Mucosa of descending colon (tissue), 3 donors: ENCODE measurements at regions not wholly inside any gene's neighbourhood (a gene's known extent, or its start where the extent isn't known, plus 50 kb on each side); places are given as distances from the start of the nearest gene placed in this dataset.

ENCODE experiments used
- ATAC-seq: fragments of 200-7000 bp; cut with Tn5 transposase; one replicate; pipeline ENCODE4 v1.9.1; 2020; ENCODE audit warnings: mild to moderate bottlenecking, moderate library complexity
- DNase-seq, 3 donors: peaks; one replicate each; pipeline ENCODE4 v3.0.0-alpha.2; 2020
- H3K36me3 ChIP-seq: fragments of 200-600 bp; one replicate; pipeline ENCODE4 v1.8.0; 2021; ENCODE audit warnings: low read depth, mild to moderate bottlenecking
- H3K4me1 ChIP-seq: fragments of 200-600 bp; one replicate; pipeline ENCODE4 v1.8.0; 2021; ENCODE audit warnings: low read depth, mild to moderate bottlenecking
- H3K4me3 ChIP-seq: fragments of 200-600 bp; one replicate; pipeline ENCODE4 v1.8.0; 2021; ENCODE audit warnings: mild to moderate bottlenecking
- H3K9me3 ChIP-seq: fragments of 200-600 bp; one replicate; pipeline ENCODE4 v1.8.0; 2021; ENCODE audit warnings: mild to moderate bottlenecking
- intact Hi-C, 2 donors: fragments of 100-400 bp; cut with DNase I in 1 of 2; cut with micrococcal nuclease in 1 of 2; formaldehyde crosslinking; loops; one replicate each; pipeline versions ENCODE4 v1.11.0 to v1.11.1; 2022; cut with DNase I, micrococcal nuclease
- TF ChIP-seq, protein P1 (sequence below): fragments of 200-600 bp; IDR thresholded peaks from one replicate; pipeline ENCODE4 v1.8.0; 2022; ENCODE audit warnings: antibody characterized with exemption, mild to moderate bottlenecking
- donor health status: DM: no; HTN: no; CAD: no; lungs with moderate emphysema.
- donor health status: DM: no; HTN: no; CAD: no.
- donor health status: DM: no; HTN: yes; CAD: no.

DNA sequence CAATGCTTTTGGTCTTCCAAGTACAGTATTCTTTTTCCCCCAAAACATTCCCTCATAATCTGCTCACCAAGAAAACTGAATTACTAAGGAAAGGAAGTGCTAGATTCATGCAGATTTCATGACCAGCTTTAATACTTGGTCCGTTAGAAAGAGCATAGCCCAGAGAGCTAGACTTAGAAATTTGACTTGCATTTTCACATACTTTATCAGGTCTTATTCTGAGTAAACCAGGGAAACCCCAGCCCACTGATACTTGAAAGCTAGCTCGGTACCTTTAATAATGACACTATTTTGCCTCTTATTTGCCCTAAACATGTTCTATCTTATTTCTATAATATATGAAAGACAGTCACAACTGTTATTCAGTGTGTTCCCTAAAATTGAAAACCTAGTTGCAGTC is 204.5 kb downstream of the TTLL7 start:
- TF ChIP-seq, protein P1, sequence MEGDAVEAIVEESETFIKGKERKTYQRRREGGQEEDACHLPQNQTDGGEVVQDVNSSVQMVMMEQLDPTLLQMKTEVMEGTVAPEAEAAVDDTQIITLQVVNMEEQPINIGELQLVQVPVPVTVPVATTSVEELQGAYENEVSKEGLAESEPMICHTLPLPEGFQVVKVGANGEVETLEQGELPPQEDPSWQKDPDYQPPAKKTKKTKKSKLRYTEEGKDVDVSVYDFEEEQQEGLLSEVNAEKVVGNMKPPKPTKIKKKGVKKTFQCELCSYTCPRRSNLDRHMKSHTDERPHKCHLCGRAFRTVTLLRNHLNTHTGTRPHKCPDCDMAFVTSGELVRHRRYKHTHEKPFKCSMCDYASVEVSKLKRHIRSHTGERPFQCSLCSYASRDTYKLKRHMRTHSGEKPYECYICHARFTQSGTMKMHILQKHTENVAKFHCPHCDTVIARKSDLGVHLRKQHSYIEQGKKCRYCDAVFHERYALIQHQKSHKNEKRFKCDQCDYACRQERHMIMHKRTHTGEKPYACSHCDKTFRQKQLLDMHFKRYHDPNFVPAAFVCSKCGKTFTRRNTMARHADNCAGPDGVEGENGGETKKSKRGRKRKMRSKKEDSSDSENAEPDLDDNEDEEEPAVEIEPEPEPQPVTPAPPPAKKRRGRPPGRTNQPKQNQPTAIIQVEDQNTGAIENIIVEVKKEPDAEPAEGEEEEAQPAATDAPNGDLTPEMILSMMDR: no peak
- Histone ChIP-seq H3K4me3 (no peak overlapping the region), H3K9me3 (no peaks in the 10 kb centered on the region), H3K36me3 (no peaks in the 10 kb centered on the region), H3K4me1 (no peaks in the 10 kb centered on the region)
- intact Hi-C loops: no loop called here
- DNase-seq (no peak), ATAC-seq (no peak)

DNA sequence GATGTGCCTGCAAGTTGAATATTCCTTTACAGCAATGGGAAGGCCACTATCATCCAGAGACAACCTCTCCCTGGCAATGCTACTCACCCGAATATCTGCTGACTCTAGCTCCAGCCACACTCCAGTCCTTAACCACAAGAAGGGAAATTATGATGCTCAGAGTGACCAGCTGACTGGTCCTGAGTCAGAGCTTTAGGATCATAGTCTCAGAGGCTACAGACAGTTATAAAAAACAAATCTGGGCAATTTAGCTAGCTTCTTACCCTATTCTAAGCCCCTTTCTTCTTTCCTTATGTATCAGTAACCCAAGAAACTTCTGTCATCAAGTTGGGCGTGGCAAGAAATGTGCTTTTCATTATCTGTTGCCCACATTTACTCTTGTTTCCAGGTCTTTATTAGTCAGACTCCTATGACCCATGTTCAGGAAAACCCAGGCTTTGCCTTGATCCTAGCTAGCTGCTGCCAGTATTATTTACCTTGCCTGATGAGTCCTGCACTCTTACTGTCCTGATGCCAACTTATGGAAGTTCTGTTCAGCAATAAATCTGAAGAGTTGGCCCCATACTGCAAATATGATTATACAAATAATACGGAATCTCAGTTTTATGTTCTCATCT is 207.0 kb downstream of the TTLL7 start:
- DNase-seq: no peak
- no peak for ATAC-seq
- Histone ChIP-seq H3K36me3 (no peaks in the 10 kb centered on the region), H3K4me3 (no peak overlapping the region), H3K4me1 (no peaks in the 10 kb centered on the region), H3K9me3 (no peaks in the 10 kb centered on the region)
- intact Hi-C loops: no loop called here
- TF ChIP-seq, protein P1: no peak

DNA sequence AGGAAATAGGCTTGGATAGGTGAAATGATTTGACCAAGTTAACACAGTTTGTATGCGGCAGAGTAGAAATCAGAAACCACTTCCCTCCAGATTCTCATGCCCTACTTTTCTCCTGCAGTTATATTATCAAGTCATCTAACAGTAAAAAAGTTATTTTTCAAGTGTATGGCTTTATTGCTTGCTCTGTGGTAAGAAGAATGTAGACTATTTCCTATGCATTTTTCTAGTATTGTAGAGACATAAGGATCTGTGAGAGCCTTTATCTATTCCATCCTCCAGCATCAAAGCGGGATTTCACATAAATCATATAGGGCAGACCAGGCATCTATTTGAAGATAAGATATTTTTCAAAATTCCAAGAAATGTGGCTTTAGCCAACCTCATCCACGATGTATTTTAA is 208.5 kb downstream of the TTLL7 start:
- TF ChIP-seq, protein P1: no peak
- DNase-seq: no peak
- no peak overlapping the region for H3K4me3 ChIP-seq
- no peaks in the 10 kb centered on the region for H3K9me3 ChIP-seq
- H3K4me1 ChIP-seq: no peaks in the 10 kb centered on the region
- no peaks in the 10 kb centered on the region for H3K36me3 ChIP-seq
- no peak for ATAC-seq
- intact Hi-C loops: no loop called here

DNA sequence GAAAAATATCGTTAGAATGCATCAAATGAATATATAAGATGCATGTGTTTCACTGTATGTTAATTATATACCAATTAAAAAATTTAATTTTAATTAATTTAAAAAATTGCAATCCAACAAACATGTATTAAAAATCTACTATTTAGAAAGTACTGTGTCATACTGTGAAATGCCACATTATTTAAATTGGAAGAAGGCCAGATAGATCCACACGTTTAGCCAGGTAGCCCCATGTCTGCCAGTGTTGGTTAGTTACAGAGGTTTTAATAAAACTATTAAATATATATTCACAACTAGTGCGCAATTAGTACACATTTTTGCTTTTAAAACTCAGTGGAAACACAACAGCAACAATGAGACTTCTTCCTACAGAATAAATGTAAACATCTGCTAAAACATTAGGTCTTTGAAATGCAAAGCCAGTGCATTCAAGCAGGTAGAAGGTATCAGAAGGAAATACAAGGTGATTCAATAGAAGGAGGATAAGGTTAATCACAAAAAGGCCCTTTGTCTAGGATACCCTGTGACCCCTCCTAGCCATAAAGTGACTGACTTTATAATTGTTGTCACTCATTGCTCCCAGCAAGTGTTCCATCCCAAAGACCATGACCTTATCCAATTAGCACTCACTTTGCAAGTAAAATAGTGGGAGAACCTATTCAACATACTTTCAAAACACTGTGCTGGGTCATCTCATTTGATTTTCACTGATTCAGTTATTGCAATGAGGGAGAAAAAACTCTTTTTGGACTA is 211.5 kb downstream of the TTLL7 start:
- no peak overlapping the region for H3K4me3 ChIP-seq
- no peak for DNase-seq
- TF ChIP-seq, protein P1: no peak
- intact Hi-C loops: no loop called here
- no peaks in the 10 kb centered on the region for H3K36me3 ChIP-seq
- ATAC-seq: no peak
- H3K9me3 ChIP-seq: no peaks in the 10 kb centered on the region
- H3K4me1 ChIP-seq: no peaks in the 10 kb centered on the region

DNA sequence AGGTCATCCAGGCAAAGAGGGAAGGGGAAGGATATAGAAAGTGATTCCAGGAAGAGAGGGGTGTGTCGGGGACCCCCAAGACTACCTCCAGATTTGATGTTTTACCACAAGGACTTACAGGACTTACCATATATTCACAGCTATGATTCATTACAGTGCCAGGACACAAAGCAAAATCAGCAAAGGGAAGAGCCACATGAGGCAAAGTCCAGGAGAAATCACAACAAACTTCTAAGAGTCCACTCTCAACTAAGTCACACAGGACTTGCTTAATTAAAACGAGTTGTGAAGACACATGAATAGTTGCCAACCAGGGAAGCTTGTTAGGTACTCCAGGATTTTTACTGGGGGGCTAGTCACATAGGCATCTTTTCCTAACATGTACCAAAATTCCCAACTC is 217.3 kb downstream of the TTLL7 start:
- no peaks in the 10 kb centered on the region for H3K36me3 ChIP-seq
- intact Hi-C loops: no loop called here
- DNase-seq (no peak), ATAC-seq (no peak)
- no peak overlapping the region for H3K4me3 ChIP-seq
- TF ChIP-seq, protein P1: no peak
- H3K4me1 ChIP-seq: no peaks in the 10 kb centered on the region
- H3K9me3 ChIP-seq: no peaks in the 10 kb centered on the region
